ENCODE measurements at regions not wholly inside any gene's neighbourhood (a gene's known extent, or its start where the extent isn't known, plus 50 kb on each side); places are given as distances from the start of the nearest gene placed in this dataset.

DNA sequence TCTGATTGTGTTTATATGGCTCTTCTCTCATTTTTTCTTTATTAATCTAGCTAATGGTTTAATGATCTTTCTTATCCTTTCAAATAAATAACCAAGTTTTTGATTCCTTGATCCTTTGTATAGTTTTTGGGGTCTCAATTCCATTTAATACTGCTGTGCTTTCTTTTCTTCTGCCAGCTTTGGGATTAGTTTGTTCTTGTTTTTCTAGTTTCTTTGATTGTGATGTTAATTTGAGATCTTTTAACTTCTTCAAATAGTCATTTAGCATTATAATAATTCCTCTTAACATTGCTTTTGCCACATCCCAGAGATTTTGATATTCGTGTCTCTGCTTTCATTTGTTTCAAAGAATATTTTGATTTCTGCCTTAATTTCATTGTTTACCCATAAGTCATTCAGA lies 1126.6 kb downstream of the NAALADL2 start:
- TF ChIP-seq, protein P1, sequence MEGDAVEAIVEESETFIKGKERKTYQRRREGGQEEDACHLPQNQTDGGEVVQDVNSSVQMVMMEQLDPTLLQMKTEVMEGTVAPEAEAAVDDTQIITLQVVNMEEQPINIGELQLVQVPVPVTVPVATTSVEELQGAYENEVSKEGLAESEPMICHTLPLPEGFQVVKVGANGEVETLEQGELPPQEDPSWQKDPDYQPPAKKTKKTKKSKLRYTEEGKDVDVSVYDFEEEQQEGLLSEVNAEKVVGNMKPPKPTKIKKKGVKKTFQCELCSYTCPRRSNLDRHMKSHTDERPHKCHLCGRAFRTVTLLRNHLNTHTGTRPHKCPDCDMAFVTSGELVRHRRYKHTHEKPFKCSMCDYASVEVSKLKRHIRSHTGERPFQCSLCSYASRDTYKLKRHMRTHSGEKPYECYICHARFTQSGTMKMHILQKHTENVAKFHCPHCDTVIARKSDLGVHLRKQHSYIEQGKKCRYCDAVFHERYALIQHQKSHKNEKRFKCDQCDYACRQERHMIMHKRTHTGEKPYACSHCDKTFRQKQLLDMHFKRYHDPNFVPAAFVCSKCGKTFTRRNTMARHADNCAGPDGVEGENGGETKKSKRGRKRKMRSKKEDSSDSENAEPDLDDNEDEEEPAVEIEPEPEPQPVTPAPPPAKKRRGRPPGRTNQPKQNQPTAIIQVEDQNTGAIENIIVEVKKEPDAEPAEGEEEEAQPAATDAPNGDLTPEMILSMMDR (IDR thresholded peaks at IDR 0.05; ENCODE audit: insufficient read depth, low read depth, low read length): no peak
- TF ChIP-seq EZH2 (IDR thresholded peaks at IDR 0.05; ENCODE audit: insufficient read depth, low read length): no peak

Measured in astrocyte (in vitro differentiated cells and primary cell).